ENCODE measurements at regions not wholly inside any gene's neighbourhood (a gene's known extent, or its start where the extent isn't known, plus 50 kb on each side); places are given as distances from the start of the nearest gene placed in this dataset.

DNA sequence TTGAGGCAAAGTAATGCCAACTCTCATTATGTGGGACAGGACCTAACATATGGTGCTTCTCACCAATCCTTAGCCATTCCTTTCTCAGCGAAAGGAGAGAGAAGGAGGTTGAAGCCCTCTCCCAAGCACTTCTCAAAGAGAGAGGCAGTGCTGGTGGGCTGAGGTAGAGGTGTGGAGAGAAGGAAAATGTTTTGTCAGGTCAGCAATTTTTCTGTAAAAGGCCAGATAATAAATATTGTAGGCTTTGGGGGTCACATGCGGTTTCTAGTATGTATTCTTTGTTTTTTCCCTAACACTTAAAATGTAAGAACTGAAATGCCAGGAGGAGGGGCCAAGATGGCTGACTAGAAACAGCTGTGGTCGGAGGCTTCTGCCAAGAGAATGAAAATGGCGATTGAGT lies 225.0 kb upstream of the NPY start:
- Histone ChIP-seq H3K4ac (ENCODE audit: low read depth, low read length) (no peak overlapping the region), H3K36me3 (ENCODE audit: control insufficient read depth in 1 of 2, insufficient read depth in 2 of 2, low read length in 2 of 2) (no peaks in the 10 kb centered on the region), H2BK5ac (ENCODE audit: low read depth, low read length, poor library complexity) (no peak overlapping the region), H3K4me1 (ENCODE audit: control insufficient read depth in 1 of 2, insufficient read depth in 2 of 2, low read length in 2 of 2) (peaks cover 10% of the 10 kb centered on the region in 2 experiments), H2BK120ac (ENCODE audit: insufficient read depth, low read length, poor library complexity) (peak overlapping the region; percentile 8), H3K27me3 (ENCODE audit: insufficient read depth, low read length) (no peaks in the 10 kb centered on the region), H3K4me2 (ENCODE audit: low read length) (no peak overlapping the region), H3K9me3 (ENCODE audit: insufficient read depth, low read depth, low read length) (no peaks in the 10 kb centered on the region), H3K27ac (ENCODE audit: low read depth, low read length) (no peak overlapping the region), H3K14ac (ENCODE audit: low read length) (no peak overlapping the region), H3K23ac (ENCODE audit: low read length) (no peak overlapping the region), H2BK12ac (ENCODE audit: low read length) (peak overlapping the region; percentile 7), H4K12ac (ENCODE audit: low read depth, low read length) (no peak overlapping the region), H3K79me1 (ENCODE audit: low read length) (peaks cover 10% of the 10 kb centered on the region), H4K8ac (ENCODE audit: low read depth, low read length) (no peak overlapping the region), H2AK5ac (ENCODE audit: low read length) (no peak overlapping the region), H2AFZ (ENCODE audit: insufficient read depth, low read length, poor library complexity) (no peak overlapping the region), H4K91ac (ENCODE audit: low read depth, low read length) (peak overlapping the region; percentile 85), H3K18ac (ENCODE audit: low read length) (peak overlapping the region; percentile 78), H3K9ac (ENCODE audit: low read length) (no peak overlapping the region), H3K79me2 (ENCODE audit: control insufficient read depth, insufficient read depth, low read length, poor library complexity) (no peaks in the 10 kb centered on the region), H3K4me3 (ENCODE audit: low read depth, low read length) (no peak overlapping the region)
- no CpG with 5 or more reads among the region's 4 CpGs for WGBS (ENCODE audit: extremely low coverage, insufficient coverage, insufficient read length)
- DNase-seq = no peak

DNA sequence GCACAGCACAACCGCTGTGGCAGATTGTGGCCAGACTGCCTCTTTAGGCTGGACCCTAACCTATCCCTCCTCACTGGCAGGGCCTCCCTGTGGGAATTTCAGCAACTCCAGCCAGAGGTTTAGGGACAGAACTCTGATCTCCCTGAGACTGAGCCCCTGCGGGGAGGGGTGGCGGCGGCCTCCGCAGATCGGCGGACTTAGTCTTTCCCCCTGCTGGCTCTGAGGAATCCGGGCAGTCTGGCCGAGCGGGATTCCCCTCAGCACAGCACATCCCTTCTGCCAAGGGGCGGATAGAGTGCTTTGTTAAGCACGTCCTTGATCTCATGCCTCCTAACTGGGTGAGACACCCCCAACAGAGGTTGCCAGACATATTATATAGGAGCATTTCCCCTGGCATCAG lies 224.2 kb upstream of the NPY start:
- no peaks in the 10 kb centered on the region for H3K36me3 ChIP-seq (ENCODE audit: control insufficient read depth in 1 of 2, insufficient read depth in 2 of 2, low read length in 2 of 2)
- DNase-seq = peak; percentile 72 to 83
- H4K8ac ChIP-seq (ENCODE audit: low read depth, low read length) = peak overlapping the region; percentile 81
- no peak overlapping the region for H3K4me3 ChIP-seq (ENCODE audit: low read depth, low read length)
- peaks cover 10% of the 10 kb centered on the region in 2 experiments for H3K4me1 ChIP-seq (ENCODE audit: control insufficient read depth in 1 of 2, insufficient read depth in 2 of 2, low read length in 2 of 2)
- H4K12ac ChIP-seq (ENCODE audit: low read depth, low read length) = peak overlapping the region; percentile 62
- no peaks in the 10 kb centered on the region for H3K27me3 ChIP-seq (ENCODE audit: insufficient read depth, low read length)
- peak overlapping the region; percentile 12 for H3K27ac ChIP-seq (ENCODE audit: low read depth, low read length)
- peak overlapping the region; percentile 65 for H2BK5ac ChIP-seq (ENCODE audit: low read depth, low read length, poor library complexity)
- H3K79me1 ChIP-seq (ENCODE audit: low read length) = peaks cover 10% of the 10 kb centered on the region
- peak overlapping the region; percentile 7 for H2BK12ac ChIP-seq (ENCODE audit: low read length)
- H3K14ac ChIP-seq (ENCODE audit: low read length) = peak overlapping the region; percentile 76
- H2AK5ac ChIP-seq (ENCODE audit: low read length) = no peak overlapping the region
- WGBS (ENCODE audit: extremely low coverage, insufficient coverage, insufficient read length) = no CpG with 5 or more reads among the region's 12 CpGs
- H4K91ac ChIP-seq (ENCODE audit: low read depth, low read length) = peak overlapping the region; percentile 85
- no peak overlapping the region for H3K23ac ChIP-seq (ENCODE audit: low read length)
- H2BK120ac ChIP-seq (ENCODE audit: insufficient read depth, low read length, poor library complexity) = peak overlapping the region; percentile 8
- peak overlapping the region; percentile 17 for H3K4me2 ChIP-seq (ENCODE audit: low read length)
- H2AFZ ChIP-seq (ENCODE audit: insufficient read depth, low read length, poor library complexity) = peak overlapping the region; percentile 23
- no peak overlapping the region for H3K9ac ChIP-seq (ENCODE audit: low read length)
- no peak overlapping the region for H3K4ac ChIP-seq (ENCODE audit: low read depth, low read length)
- H3K18ac ChIP-seq (ENCODE audit: low read length) = peak overlapping the region; percentile 78
- no peaks in the 10 kb centered on the region for H3K9me3 ChIP-seq (ENCODE audit: insufficient read depth, low read depth, low read length)
- H3K79me2 ChIP-seq (ENCODE audit: control insufficient read depth, insufficient read depth, low read length, poor library complexity) = no peaks in the 10 kb centered on the region

GRCh38 chr7:24063721-24064120 lies 220.3 kb upstream of the NPY start:
- no peak overlapping the region for H3K18ac ChIP-seq (ENCODE audit: low read length)

DNA sequence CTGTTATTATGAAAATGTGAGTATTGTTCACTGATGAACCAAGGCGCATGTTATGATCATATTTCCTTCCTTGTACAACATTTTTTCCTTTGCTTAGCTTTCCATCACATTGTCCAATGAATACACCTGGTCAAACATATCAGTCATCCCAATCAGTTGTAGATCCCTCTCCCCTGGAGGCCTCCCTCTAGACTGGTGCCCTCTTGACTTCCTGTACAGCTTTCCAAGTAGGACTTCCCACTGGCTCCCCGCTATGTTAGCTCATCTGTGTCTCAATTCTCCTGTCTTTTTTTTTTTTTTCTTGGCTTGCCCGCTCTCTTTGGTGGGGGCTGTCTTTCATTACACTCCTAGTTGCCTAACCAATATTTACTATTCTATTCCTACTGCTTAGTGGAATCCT lies 214.2 kb upstream of the NPY start:
- H3K79me2 ChIP-seq (ENCODE audit: control insufficient read depth, insufficient read depth, low read length, poor library complexity) = no peaks in the 10 kb centered on the region
- H3K4me3 ChIP-seq (ENCODE audit: low read depth, low read length) = no peak overlapping the region
- no peak overlapping the region for H3K23ac ChIP-seq (ENCODE audit: low read length)
- H4K91ac ChIP-seq (ENCODE audit: low read depth, low read length) = no peak overlapping the region
- H2BK12ac ChIP-seq (ENCODE audit: low read length) = no peak overlapping the region
- H4K8ac ChIP-seq (ENCODE audit: low read depth, low read length) = no peak overlapping the region
- H2AK5ac ChIP-seq (ENCODE audit: low read length) = no peak overlapping the region
- no peaks in the 10 kb centered on the region for H3K79me1 ChIP-seq (ENCODE audit: low read length)
- no peaks in the 10 kb centered on the region for H3K36me3 ChIP-seq (ENCODE audit: control insufficient read depth in 1 of 2, insufficient read depth in 2 of 2, low read length in 2 of 2)
- no peak for DNase-seq
- H3K14ac ChIP-seq (ENCODE audit: low read length) = no peak overlapping the region
- no peak overlapping the region for H3K4ac ChIP-seq (ENCODE audit: low read depth, low read length)
- H3K9ac ChIP-seq (ENCODE audit: low read length) = no peak overlapping the region
- no peak overlapping the region for H2AFZ ChIP-seq (ENCODE audit: insufficient read depth, low read length, poor library complexity)
- peaks cover 1% of the 10 kb centered on the region for H3K9me3 ChIP-seq (ENCODE audit: insufficient read depth, low read depth, low read length)
- H3K4me2 ChIP-seq (ENCODE audit: low read length) = no peak overlapping the region
- H2BK120ac ChIP-seq (ENCODE audit: insufficient read depth, low read length, poor library complexity) = no peak overlapping the region
- H3K18ac ChIP-seq (ENCODE audit: low read length) = no peak overlapping the region
- H3K4me1 ChIP-seq (ENCODE audit: control insufficient read depth in 1 of 2, insufficient read depth in 2 of 2, low read length in 2 of 2) = no peaks in the 10 kb centered on the region
- no peak overlapping the region for H3K27ac ChIP-seq (ENCODE audit: low read depth, low read length)
- H2BK5ac ChIP-seq (ENCODE audit: low read depth, low read length, poor library complexity) = no peak overlapping the region
- H4K12ac ChIP-seq (ENCODE audit: low read depth, low read length) = no peak overlapping the region
- H3K27me3 ChIP-seq (ENCODE audit: insufficient read depth, low read length) = no peaks in the 10 kb centered on the region
- no CpG with 5 or more reads among the region's 3 CpGs for WGBS (ENCODE audit: extremely low coverage, insufficient coverage, insufficient read length)

More at GRCh38 chr7:24063721-24064120, 220.3 kb upstream of the NPY start:
- Histone ChIP-seq H3K27ac (ENCODE audit: low read depth, low read length) (no peak overlapping the region), H3K27me3 (ENCODE audit: insufficient read depth, low read length) (no peaks in the 10 kb centered on the region), H3K4me2 (ENCODE audit: low read length) (no peak overlapping the region), H2BK12ac (ENCODE audit: low read length) (no peak overlapping the region), H3K23ac (ENCODE audit: low read length) (no peak overlapping the region), H3K4me1 (ENCODE audit: control insufficient read depth in 1 of 2, insufficient read depth in 2 of 2, low read length in 2 of 2) (peaks cover 10% of the 10 kb centered on the region in 2 experiments), H4K91ac (ENCODE audit: low read depth, low read length) (no peak overlapping the region), H2AFZ (ENCODE audit: insufficient read depth, low read length, poor library complexity) (no peak overlapping the region), H3K4me3 (ENCODE audit: low read depth, low read length) (no peak overlapping the region), H3K36me3 (ENCODE audit: control insufficient read depth in 1 of 2, insufficient read depth in 2 of 2, low read length in 2 of 2) (no peaks in the 10 kb centered on the region), H4K12ac (ENCODE audit: low read depth, low read length) (no peak overlapping the region), H3K79me2 (ENCODE audit: control insufficient read depth, insufficient read depth, low read length, poor library complexity) (no peaks in the 10 kb centered on the region), H2BK5ac (ENCODE audit: low read depth, low read length, poor library complexity) (no peak overlapping the region), H3K9me3 (ENCODE audit: insufficient read depth, low read depth, low read length) (peaks cover 1% of the 10 kb centered on the region), H3K79me1 (ENCODE audit: low read length) (peaks cover 8% of the 10 kb centered on the region), H3K4ac (ENCODE audit: low read depth, low read length) (no peak overlapping the region), H4K8ac (ENCODE audit: low read depth, low read length) (no peak overlapping the region), H2BK120ac (ENCODE audit: insufficient read depth, low read length, poor library complexity) (no peak overlapping the region), H2AK5ac (ENCODE audit: low read length) (no peak overlapping the region), H3K14ac (ENCODE audit: low read length) (no peak overlapping the region), H3K9ac (ENCODE audit: low read length) (no peak overlapping the region)
- peak; percentile 56 to 65 for DNase-seq
- no CpG with 5 or more reads among the region's 6 CpGs for WGBS (ENCODE audit: extremely low coverage, insufficient coverage, insufficient read length)
